HG02852 (cell line): ENCODE measurements at regions not wholly inside any gene's neighbourhood (a gene's known extent, or its start where the extent isn't known, plus 50 kb on each side); places are given as distances from the start of the nearest gene placed in this dataset.

Source experiments
- ATAC-seq: cut with Tn5 transposase; IDR thresholded peaks from one replicate; pipeline ENCODE4 v1.9.1; 2021; ENCODE audit warnings: mild to moderate bottlenecking, moderate library complexity; ENCODE audit not compliant: unreplicated experiment

DNA sequence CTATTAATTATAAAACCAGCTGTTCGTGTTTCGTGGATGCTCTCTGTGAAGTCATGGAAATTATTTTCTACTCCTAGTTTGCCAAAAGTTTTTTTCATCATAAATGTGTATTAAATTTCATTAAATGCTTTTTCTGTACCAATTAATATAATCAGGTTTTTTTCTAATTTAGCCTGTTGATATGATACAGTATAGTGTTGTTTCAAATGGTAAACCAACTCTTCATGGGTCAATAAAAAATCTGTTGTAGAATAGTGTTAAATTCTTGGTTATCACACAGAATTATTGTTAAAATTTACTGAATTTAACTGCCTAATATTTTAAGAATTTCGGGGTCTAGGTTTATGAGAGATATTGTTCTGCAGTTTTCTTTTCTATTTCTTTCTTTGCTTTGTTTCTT, 505.9 kb upstream of the MANEA start:
- no peak for ATAC-seq

DNA sequence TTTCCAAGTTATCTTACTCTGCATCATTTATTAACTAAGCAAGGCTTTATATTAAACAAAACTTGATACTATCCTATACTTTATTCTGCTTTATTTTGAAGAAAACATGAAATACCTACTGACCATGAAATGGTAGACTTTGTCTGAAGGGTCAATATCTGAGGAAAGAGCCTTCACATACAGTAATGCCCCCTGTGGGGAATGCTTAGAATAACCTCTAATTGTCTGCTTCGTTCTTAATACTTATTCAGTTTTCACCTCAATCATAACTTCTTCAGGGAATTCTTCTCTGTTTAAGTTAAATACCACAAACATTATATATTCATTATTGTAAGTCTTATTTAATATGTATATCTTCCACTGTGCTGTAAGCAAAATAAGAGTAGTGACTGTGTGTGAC, 498.9 kb upstream of the MANEA start:
- no peak for ATAC-seq

DNA sequence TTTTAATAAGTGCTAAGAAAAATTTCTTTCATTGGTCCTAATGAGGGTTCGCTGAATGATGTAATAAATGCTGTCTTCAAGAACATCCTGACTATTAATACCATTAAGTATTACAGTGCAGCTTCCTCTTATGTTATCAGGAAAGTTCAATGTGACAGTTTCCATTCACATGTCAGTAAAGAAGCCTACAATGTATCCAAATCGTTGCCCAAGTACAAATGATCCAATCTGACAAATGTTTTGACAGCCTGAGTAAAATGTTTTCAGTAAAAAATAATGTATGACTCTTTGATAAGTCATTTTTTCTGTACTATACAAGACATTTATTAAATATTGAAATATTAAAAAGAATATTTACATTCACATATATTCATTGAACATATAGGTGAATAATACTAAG, 496.1 kb upstream of the MANEA start:
- no peak for ATAC-seq

DNA sequence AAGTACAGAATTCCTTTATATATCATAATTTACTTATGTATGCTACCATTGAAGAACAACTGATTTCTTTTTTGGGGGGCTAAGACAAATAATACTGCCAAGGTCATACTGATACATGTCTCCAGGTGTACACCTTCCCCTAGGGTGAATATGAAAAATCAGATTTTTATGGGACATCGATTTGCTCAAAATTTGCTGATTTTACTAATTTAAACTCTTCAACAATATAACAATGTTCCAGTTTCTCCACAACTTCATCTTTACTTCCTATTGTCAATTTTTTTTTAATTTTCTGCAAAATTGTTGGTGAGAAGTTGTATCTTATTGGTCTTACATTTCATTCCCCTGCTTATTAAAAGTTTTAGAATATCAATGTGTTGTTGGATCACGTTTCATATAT, 495.4 kb upstream of the MANEA start:
- ATAC-seq: no peak

DNA sequence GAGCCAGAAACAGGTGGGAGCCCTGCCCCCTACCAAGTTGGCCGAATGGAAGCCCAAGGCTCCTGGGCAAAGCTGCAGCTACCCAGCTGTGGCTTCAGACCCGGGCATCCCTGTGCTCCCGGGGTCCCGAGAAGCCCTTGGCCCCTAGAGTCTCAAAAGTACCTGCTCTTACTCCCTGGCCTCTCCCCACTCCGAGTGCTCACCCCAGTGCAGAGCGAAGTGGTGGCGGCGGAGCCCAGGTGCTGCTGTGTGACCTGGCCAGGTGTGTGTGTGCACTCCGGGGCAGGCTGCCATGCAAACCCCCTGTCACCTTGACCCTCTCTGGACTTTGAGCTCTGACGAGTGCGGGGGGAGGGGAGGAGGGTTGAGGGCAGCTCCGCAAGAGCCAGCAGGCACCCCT, 493.8 kb upstream of the MANEA start:
- no peak for ATAC-seq

DNA sequence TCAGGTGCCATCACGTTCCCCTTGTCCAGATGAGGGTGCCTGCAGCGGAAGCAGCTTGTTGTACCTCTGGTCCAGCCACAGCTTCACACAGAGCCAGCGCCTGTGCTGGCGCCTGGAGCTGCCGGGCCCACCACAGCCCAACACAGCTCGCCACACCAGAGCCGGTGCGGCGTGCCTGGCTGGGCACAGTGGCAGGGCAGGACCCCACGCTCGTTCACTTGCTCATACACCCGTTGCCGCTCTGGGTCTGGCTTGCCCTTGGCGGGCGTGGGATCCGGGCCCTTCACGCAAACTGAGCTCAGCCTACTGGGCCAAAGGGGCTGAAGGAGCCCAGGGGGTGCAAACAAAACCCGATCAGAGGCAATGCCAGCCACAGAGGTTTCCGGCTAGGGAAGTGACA, 492.5 kb upstream of the MANEA start:
- ATAC-seq: no peak

DNA sequence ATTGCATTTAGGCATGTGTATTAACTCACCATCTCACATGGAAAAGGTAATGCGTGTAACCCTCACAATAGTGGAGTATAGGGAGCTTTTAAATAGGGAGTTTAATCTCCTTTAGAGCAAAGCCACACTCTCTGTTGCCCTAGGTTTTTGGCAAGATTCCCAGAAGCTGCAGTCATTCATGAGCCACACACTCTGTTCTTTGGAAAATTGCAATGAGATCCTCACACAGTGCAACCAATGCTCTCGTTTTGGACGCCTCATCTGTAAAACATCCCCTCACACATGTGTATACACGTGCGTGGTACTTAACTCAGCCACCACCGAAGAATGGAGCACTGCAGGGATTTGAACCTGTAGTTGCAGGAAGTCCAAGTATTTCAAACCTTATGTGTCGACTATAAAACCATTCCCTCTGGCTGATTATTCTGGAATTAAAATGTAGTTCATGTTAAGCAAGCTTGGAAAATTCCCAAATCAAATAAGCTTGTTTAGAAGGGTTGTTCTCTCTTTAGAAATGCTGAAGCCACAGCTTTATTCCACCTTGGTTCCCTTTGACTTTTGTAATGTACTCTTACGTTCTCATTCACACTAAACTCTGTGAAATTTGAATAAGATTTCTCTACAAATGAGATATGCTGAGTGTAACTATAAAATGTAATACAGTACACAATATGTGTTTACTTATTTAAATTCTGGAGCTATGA, 489.8 kb upstream of the MANEA start:
- ATAC-seq: no peak

DNA sequence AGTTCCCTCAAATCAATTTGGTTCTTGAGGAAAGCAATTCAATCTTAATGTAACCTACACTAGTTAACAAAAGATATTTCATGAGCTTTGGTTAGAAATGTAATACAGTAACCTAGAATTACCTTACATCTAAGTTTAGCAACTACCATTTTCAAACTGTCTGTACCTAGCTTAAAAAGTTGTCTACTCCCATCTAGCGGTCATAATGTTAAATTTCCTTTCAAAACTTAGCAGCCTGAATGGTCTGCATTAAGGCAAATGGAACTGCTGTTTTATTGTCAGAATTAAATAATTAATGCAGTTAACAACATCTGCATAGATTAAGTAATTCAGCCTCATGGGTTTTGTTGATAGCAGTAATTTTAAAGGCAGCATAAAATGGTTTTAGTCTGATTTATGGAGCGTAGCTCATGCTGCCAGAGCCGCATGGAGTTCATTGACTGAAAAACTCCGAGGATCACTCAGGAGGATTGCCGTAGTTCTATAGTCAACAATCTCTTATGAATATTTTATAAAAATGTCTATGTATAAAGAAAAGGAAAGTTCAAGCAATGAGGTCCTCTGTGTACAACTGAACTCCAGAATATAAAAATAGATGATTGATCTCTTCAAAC, 485.4 kb upstream of the MANEA start:
- ATAC-seq: peak; percentile 92

DNA sequence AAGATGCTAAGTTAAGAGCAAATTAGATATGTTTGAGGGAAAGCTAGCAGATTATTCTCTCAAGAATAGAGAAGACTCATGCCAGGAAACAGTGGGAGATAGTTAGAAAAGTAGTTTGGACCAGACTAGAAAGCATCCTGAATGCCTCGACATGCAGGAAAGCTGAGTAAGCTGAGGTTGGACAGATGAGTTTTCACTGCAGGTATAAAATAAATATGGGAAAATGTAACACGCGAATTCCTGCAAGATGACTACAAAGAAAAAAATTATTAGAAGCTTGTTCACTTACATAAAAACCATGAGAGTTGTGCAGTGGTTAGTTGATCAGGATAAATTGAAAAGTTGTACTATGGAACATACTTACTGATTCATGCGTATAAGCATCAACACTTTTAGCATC, 484.2 kb upstream of the MANEA start:
- ATAC-seq: no peak

- ATAC-seq: no peak
Measured at GRCh38 chr6:95094751-95095663, 482.3 kb upstream of the MANEA start.

- ATAC-seq: no peak
Measured at GRCh38 chr6:95095855-95096254, 481.5 kb upstream of the MANEA start.

DNA sequence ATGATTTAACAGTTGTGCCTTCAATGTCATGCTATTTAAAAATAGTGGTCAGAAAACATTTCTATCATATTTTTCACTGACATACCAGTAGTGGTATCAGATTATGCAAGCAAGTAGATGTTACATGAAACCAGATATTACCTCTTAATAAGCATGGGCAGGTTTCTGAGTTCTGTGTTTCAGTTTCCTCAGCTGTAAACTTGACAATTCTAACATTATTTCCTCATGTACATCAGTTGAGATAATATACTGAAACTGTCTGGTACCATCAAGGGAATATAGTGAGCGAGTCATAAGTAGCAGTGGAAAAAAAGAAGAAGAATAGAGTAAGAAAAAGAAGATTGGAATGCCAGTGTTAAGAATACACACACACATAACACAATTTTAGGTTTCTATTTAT, 477.9 kb upstream of the MANEA start:
- ATAC-seq: no peak

- no peak for ATAC-seq
Measured at GRCh38 chr6:95109212-95109611, 468.1 kb upstream of the MANEA start.

- no peak for ATAC-seq
Measured at GRCh38 chr6:95110767-95111166, 466.6 kb upstream of the MANEA start.

- no peak for ATAC-seq
Measured at GRCh38 chr6:95117236-95117635, 460.1 kb upstream of the MANEA start.

GRCh38 chr6:95119927-95120326, 457.4 kb upstream of the MANEA start:
- no peak for ATAC-seq

- ATAC-seq: no peak
Measured at GRCh38 chr6:95120984-95121383, 456.4 kb upstream of the MANEA start.

GRCh38 chr6:95127261-95127660, 450.1 kb upstream of the MANEA start:
- no peak for ATAC-seq

DNA sequence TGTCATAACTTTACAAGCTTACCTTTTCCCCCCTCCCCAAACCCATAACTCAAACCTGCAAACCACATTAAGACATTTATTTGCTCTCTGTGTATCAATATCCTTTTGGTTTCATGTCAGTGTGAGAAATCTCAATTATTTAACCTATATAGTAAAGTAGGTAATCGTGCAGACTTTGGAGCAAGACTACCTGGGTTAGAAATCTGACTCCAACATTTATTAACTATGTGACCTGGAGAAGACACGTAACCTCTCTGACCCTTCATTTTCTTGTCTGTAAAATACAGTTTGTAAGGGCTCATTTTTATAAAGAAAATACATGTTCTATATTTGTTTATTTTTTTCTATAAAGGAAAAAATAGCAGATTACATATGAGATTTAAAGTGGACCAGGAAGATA, 448.9 kb upstream of the MANEA start:
- no peak for ATAC-seq

GRCh38 chr6:95128947-95129346, 448.4 kb upstream of the MANEA start:
- no peak for ATAC-seq

GRCh38 chr6:95133578-95133977, 443.8 kb upstream of the MANEA start:
- no peak for ATAC-seq

DNA sequence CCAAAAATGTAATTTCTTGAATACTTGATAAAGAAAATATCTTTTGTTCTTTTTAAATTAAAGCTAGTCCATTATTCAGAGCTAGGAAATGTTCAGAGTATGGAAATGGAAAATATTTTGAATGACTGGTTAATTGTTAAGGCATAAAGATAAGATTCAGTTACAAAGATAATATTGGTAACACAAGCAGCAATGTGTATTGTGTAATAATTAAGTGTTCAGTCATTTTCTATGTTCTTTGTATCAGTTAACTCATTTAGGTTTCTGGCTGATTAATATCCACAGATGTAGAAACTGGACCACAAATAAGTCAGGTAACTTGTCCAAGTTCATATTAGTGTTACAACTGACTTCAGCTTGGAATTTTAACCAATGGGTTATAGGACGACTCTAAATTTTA, 442.2 kb upstream of the MANEA start:
- ATAC-seq: no peak
